ENCODE measurements at regions not wholly inside any gene's neighbourhood (a gene's known extent, or its start where the extent isn't known, plus 50 kb on each side); places are given as distances from the start of the nearest gene placed in this dataset.

GRCh38 chr2:111667542-111668273 is 216.3 kb downstream of the ANAPC1 start:
- TF ChIP-seq CTCF (conservative IDR thresholded peaks at IDR 0.05; ENCODE audit: low read length) (no peak), EZH2phosphoT487 (IDR thresholded peaks at IDR 0.05; ENCODE audit: borderline replicate concordance, low read depth, low read length) (no peak)
